HepG2 (cell line): ENCODE measurements at regions not wholly inside any gene's neighbourhood (a gene's known extent, or its start where the extent isn't known, plus 50 kb on each side); places are given as distances from the start of the nearest gene placed in this dataset.

Experiments used
- BCL6 ChIP-seq: IDR thresholded peaks from 2 replicates; pipeline ENCODE4 v1.6.1; 2016; ENCODE audit warnings: missing genetic modification reagents, missing compliant biosample characterization
- HMG20A ChIP-seq: IDR thresholded peaks from 2 replicates; pipeline ENCODE4 v1.6.1; 2016; ENCODE audit warnings: borderline replicate concordance
- MAFG ChIP-seq: sonication (generic); formaldehyde crosslinking; IDR thresholded peaks from 2 replicates; pipeline ENCODE4 v1.5.1; 2020; ENCODE audit warnings: mild to moderate bottlenecking, missing genetic modification reagents
- SPEN ChIP-seq: sonication (generic); formaldehyde crosslinking; IDR thresholded peaks from 2 replicates; pipeline ENCODE4 v1.5.1; 2020; ENCODE audit warnings: low read depth, mild to moderate bottlenecking, missing genetic modification reagents
- ZNF468 ChIP-seq: sonication (generic); formaldehyde crosslinking; IDR thresholded peaks from 2 replicates; pipeline ENCODE4 v1.8.0; 2022; ENCODE audit warnings: mild to moderate bottlenecking, moderate library complexity, missing genetic modification reagents
- TF ChIP-seq, protein P1 (sequence below): sonication (generic); formaldehyde crosslinking; IDR thresholded peaks from 2 replicates; pipeline ENCODE4 v1.5.0; 2020; ENCODE audit warnings: mild to moderate bottlenecking, missing genetic modification reagents, moderate library complexity
- TF ChIP-seq, protein P2 (sequence below): IDR thresholded peaks from 2 replicates; pipeline ENCODE4 v1.6.1; 2016
- TF ChIP-seq, protein P3 (sequence below): sonication (generic); formaldehyde crosslinking; IDR thresholded peaks from 2 replicates; pipeline ENCODE4 v1.9.0; 2021; ENCODE audit warnings: missing genetic modification reagents, mild to moderate bottlenecking, borderline replicate concordance

DNA sequence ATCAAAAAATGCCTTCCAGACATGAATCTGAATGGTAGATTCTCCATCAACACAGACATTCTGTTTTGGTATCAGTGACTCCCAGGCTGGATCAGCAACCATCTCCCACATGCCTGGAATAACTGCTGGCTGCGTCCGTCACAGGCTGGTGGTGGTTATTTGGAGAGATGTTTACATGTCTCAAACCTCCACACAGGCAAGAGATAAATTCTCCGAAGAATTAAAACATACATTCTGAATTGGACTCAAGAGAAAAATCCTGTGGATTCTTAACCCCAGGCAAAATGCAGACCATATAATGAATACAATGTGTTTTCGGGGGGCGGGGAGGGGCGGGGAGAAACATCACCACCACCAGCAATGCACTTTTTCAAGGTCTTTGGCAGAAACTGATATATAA, 108.2 kb downstream of the THBS2 start:
- no peak for TF ChIP-seq ZNF468
- TF ChIP-seq, protein P1, sequence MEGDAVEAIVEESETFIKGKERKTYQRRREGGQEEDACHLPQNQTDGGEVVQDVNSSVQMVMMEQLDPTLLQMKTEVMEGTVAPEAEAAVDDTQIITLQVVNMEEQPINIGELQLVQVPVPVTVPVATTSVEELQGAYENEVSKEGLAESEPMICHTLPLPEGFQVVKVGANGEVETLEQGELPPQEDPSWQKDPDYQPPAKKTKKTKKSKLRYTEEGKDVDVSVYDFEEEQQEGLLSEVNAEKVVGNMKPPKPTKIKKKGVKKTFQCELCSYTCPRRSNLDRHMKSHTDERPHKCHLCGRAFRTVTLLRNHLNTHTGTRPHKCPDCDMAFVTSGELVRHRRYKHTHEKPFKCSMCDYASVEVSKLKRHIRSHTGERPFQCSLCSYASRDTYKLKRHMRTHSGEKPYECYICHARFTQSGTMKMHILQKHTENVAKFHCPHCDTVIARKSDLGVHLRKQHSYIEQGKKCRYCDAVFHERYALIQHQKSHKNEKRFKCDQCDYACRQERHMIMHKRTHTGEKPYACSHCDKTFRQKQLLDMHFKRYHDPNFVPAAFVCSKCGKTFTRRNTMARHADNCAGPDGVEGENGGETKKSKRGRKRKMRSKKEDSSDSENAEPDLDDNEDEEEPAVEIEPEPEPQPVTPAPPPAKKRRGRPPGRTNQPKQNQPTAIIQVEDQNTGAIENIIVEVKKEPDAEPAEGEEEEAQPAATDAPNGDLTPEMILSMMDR (CRISPR knock-in tag), result no peak
- no peak for TF ChIP-seq MAFG (CRISPR knock-in tag)
- no peak for TF ChIP-seq BCL6
- TF ChIP-seq, protein P2, sequence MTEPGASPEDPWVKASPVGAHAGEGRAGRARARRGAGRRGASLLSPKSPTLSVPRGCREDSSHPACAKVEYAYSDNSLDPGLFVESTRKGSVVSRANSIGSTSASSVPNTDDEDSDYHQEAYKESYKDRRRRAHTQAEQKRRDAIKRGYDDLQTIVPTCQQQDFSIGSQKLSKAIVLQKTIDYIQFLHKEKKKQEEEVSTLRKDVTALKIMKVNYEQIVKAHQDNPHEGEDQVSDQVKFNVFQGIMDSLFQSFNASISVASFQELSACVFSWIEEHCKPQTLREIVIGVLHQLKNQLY (CRISPR knock-in tag), result no peak
- TF ChIP-seq, protein P3, sequence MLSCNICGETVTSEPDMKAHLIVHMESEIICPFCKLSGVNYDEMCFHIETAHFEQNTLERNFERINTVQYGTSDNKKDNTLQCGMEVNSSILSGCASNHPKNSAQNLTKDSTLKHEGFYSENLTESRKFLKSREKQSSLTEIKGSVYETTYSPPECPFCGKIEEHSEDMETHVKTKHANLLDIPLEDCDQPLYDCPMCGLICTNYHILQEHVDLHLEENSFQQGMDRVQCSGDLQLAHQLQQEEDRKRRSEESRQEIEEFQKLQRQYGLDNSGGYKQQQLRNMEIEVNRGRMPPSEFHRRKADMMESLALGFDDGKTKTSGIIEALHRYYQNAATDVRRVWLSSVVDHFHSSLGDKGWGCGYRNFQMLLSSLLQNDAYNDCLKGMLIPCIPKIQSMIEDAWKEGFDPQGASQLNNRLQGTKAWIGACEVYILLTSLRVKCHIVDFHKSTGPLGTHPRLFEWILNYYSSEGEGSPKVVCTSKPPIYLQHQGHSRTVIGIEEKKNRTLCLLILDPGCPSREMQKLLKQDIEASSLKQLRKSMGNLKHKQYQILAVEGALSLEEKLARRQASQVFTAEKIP (CRISPR knock-in tag), result no peak
- no peak for TF ChIP-seq HMG20A
- TF ChIP-seq SPEN, result no peak
